Peyer's patch (tissue), 4 donors: ENCODE measurements at regions not wholly inside any gene's neighbourhood (a gene's known extent, or its start where the extent isn't known, plus 50 kb on each side); places are given as distances from the start of the nearest gene placed in this dataset.

ENCODE experiments used
- DNase-seq, 3 donors: peaks; one replicate each; pipeline ENCODE4 v3.0.0-alpha.2; 2017 to 2019
- H3K27ac ChIP-seq, 4 donors: fragments of 200-600 bp; sonication (generic); one replicate each; pipeline ENCODE4 v1.5.1; 2016 to 2019
- H3K27me3 ChIP-seq, 2 donors: fragments of 200-600 bp; sonication (generic); one replicate each; pipeline ENCODE4 v1.5.1; 2019
- H3K36me3 ChIP-seq, 3 donors: fragments of 200-600 bp; sonication (generic); one replicate each; pipeline ENCODE4 v1.5.1; 2016 to 2019
- H3K4me1 ChIP-seq, 4 donors: fragments of 200-600 bp; sonication (generic); one replicate each; pipeline ENCODE4 v1.5.1; 2016 to 2019
- H3K4me3 ChIP-seq, 4 donors: fragments of 200-600 bp; sonication (generic); 1 replicate in 3 of 4; 2 replicates in 1 of 4; pipeline ENCODE4 v1.5.1; 2016 to 2019; ENCODE audit warnings: mild to moderate bottlenecking in 1 of 4
- H3K9me3 ChIP-seq, 4 donors: fragments of 200-600 bp; sonication (generic); one replicate each; pipeline ENCODE4 v1.5.1; 2016 to 2019; ENCODE audit warnings: mild to moderate bottlenecking in 1 of 4
- POLR2A ChIP-seq, 2 donors: fragments of 450-650 bp; IDR thresholded peaks; one replicate each; pipeline ENCODE4 v1.5.1; 2017; ENCODE audit warnings: antibody characterized with exemption in 2 of 2, mild to moderate bottlenecking in 2 of 2, moderate library complexity in 2 of 2
- TF ChIP-seq, protein P1 (sequence below), 6 experiments: fragments of 450-650 bp in 4 of 6; fragments of 200-600 bp in 2 of 6; sonication (generic) in 1 of 6; IDR thresholded peaks; one replicate each; pipeline ENCODE4 v1.5.1; 2017 to 2019; ENCODE audit warnings: antibody characterized with exemption in 6 of 6, mild to moderate bottlenecking in 3 of 6, moderate library complexity in 1 of 6

DNA sequence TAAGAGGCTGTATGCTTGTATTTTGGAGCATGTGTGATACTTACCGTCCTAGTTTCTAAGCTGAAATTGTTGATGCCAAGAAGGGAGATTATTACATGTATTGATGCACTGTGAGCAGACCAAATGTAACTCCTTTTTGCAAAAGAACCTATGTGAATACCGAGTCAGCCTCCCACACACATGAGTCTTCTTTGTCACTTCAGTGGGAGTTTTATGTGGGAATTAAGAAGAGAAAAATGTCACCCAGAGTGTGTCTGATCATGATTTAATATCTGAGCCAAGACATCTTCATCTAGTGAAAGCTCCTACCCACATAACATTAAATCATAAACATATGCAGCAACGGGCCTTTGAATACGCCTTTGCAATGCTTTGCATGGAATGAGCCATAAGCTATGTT, 380.3 kb upstream of the ACTBL2 start:
- H3K27ac ChIP-seq: no peak overlapping the region
- no peaks in the 10 kb centered on the region for H3K4me1 ChIP-seq
- no peak overlapping the region for H3K4me3 ChIP-seq
- H3K9me3 ChIP-seq: no peaks in the 10 kb centered on the region
- DNase-seq: no peak
- no peak for TF ChIP-seq POLR2A (IDR thresholded peaks at IDR 0.05)
- TF ChIP-seq, protein P1, sequence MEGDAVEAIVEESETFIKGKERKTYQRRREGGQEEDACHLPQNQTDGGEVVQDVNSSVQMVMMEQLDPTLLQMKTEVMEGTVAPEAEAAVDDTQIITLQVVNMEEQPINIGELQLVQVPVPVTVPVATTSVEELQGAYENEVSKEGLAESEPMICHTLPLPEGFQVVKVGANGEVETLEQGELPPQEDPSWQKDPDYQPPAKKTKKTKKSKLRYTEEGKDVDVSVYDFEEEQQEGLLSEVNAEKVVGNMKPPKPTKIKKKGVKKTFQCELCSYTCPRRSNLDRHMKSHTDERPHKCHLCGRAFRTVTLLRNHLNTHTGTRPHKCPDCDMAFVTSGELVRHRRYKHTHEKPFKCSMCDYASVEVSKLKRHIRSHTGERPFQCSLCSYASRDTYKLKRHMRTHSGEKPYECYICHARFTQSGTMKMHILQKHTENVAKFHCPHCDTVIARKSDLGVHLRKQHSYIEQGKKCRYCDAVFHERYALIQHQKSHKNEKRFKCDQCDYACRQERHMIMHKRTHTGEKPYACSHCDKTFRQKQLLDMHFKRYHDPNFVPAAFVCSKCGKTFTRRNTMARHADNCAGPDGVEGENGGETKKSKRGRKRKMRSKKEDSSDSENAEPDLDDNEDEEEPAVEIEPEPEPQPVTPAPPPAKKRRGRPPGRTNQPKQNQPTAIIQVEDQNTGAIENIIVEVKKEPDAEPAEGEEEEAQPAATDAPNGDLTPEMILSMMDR (IDR thresholded peaks at IDR 0.05): no peak
- H3K36me3 ChIP-seq: no peaks in the 10 kb centered on the region
- no peaks in the 10 kb centered on the region for H3K27me3 ChIP-seq

DNA sequence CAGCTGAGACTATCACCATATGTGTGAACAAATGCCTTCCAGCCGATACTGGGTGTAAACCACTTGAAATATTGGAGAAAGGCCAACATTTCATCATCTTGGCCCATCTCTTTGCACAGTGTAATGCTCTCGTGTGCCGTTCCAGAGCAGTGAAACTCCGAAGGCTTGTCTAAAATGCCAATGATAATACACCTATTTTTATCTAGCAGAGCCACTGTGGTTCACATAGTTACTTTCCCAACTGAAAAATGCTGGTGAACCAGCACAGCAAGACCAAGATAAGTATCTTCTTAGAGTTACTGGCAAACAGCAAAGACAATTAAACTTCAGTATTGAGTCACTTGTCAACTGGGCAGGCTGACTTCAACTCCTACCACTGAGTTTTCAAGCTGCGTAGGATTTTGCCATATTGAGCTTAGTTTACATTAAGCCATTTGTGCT, 379.9 kb upstream of the ACTBL2 start:
- no peaks in the 10 kb centered on the region for H3K27me3 ChIP-seq
- H3K27ac ChIP-seq: no peak overlapping the region
- no peaks in the 10 kb centered on the region for H3K4me1 ChIP-seq
- no peaks in the 10 kb centered on the region for H3K9me3 ChIP-seq
- no peak overlapping the region for H3K4me3 ChIP-seq
- H3K36me3 ChIP-seq: no peaks in the 10 kb centered on the region
- no peak for DNase-seq
- no peak for TF ChIP-seq POLR2A (IDR thresholded peaks at IDR 0.05)
- TF ChIP-seq, protein P1 (IDR thresholded peaks at IDR 0.05): no peak

DNA sequence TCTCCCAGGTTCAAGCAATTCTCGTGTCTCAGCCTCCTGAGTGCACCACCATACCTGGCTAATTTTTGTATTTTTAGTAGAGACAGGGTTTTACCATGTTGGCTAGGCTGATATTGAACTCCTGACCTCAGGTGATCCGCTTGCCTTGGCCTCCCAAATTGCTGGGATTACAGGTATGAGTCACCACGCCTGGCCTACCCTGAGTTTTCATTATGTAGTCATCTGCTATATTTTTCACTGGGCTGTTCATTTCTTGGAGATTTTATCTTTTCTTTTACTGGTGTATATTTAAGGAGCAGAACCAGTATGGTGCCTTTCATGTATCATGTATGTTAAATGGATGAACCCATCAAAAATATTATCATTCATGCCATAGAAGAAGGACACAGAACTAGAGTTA, 377.0 kb upstream of the ACTBL2 start:
- no peaks in the 10 kb centered on the region for H3K9me3 ChIP-seq
- H3K4me1 ChIP-seq: no peaks in the 10 kb centered on the region
- H3K27me3 ChIP-seq: no peaks in the 10 kb centered on the region
- no peak overlapping the region for H3K4me3 ChIP-seq
- DNase-seq: no peak
- TF ChIP-seq POLR2A (IDR thresholded peaks at IDR 0.05): no peak
- no peaks in the 10 kb centered on the region for H3K36me3 ChIP-seq
- no peak overlapping the region for H3K27ac ChIP-seq

DNA sequence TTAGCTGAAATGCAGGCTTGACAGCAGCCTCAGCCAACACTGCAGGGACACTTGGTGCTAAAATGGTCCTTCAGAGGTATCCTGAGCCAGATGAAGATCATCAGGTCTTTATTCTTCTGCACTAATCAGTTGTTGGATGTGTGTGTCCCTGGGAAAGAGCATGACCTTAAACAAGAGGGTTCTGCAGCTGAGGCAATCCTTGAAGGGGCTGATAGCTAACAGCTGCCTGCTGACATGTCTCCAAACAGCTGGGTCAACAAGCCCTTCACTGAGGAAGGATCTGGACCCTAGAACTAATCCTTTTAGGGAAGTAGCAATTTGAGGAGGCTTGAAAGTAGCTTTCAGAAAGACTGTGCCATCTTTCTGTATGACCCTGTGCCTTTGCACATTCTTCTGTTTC, 376.3 kb upstream of the ACTBL2 start:
- no peak overlapping the region for H3K27ac ChIP-seq
- no peaks in the 10 kb centered on the region for H3K9me3 ChIP-seq
- DNase-seq: no peak
- no peak overlapping the region for H3K4me3 ChIP-seq
- H3K4me1 ChIP-seq: no peaks in the 10 kb centered on the region
- TF ChIP-seq, protein P1 (IDR thresholded peaks at IDR 0.05): no peak
- no peak for TF ChIP-seq POLR2A (IDR thresholded peaks at IDR 0.05)
- no peaks in the 10 kb centered on the region for H3K36me3 ChIP-seq
- no peaks in the 10 kb centered on the region for H3K27me3 ChIP-seq

DNA sequence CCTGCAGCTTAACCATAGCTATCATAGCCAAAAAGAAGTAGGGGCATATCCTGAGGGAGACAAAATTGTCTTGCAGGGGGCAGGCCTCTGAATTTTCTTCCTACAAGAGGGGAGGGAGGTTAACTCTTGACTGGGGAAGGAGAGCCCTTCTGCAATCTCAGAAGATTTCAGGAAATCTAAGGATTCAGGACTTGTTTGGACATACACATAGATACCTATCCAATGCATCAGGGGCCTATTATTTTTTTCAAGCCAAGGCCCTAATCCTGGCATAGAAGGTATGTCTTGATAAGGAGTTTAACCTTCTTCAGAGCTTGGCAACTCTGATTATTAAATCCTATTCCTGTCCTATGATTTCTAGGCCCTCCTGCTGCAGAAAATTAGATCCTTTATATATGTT, 375.1 kb upstream of the ACTBL2 start:
- no peaks in the 10 kb centered on the region for H3K9me3 ChIP-seq
- no peaks in the 10 kb centered on the region for H3K27me3 ChIP-seq
- H3K4me3 ChIP-seq: no peak overlapping the region
- H3K27ac ChIP-seq: no peak overlapping the region
- TF ChIP-seq, protein P1 (IDR thresholded peaks at IDR 0.05): no peak
- no peaks in the 10 kb centered on the region for H3K36me3 ChIP-seq
- no peak for DNase-seq
- no peaks in the 10 kb centered on the region for H3K4me1 ChIP-seq

DNA sequence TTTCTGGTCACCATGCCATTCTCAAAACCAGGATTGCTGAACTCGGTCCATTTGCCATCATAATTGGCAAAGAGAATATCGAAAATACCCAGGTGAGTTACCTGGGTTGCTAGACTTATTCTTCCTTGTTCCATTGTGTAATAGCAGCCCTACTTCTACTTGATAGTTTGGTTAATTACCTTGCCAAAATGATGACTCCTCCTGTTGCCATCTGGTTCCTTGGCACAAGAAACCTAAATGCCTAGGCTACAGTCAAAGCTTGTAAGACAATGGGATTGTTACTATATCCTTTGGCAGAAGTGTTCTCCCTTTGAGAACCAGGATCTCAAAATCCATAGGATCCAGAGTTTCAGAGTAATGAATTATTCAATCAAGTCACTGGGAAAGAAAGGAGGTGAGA, 373.2 kb upstream of the ACTBL2 start:
- TF ChIP-seq, protein P1 (IDR thresholded peaks at IDR 0.05): no peak
- no peak for TF ChIP-seq POLR2A (IDR thresholded peaks at IDR 0.05)
- DNase-seq: no peak
- H3K4me3 ChIP-seq: no peak overlapping the region
- no peaks in the 10 kb centered on the region for H3K4me1 ChIP-seq
- H3K9me3 ChIP-seq: no peaks in the 10 kb centered on the region
- H3K27ac ChIP-seq: no peak overlapping the region
- no peaks in the 10 kb centered on the region for H3K27me3 ChIP-seq
- H3K36me3 ChIP-seq: no peaks in the 10 kb centered on the region
